Stomach (tissue), 8 donors: ENCODE measurements at regions not wholly inside any gene's neighbourhood (a gene's known extent, or its start where the extent isn't known, plus 50 kb on each side); places are given as distances from the start of the nearest gene placed in this dataset.

Source experiments
- DNase-seq, 2 donors: peaks; one replicate each; pipeline versions ENCODE4 v3.0.0 to v3.0.0-alpha.2; 2013 to 2019
- H3K27ac ChIP-seq, 5 donors: fragments of 200-600 bp in 4 of 5; sonication (generic) in 4 of 5; one replicate each; pipeline ENCODE4 v1.5.1; 2013 to 2019; ENCODE audit warnings: mild to moderate bottlenecking in 1 of 5, moderate library complexity in 1 of 5
- H3K27me3 ChIP-seq, 3 donors: fragments of 200-600 bp; sonication (generic); one replicate each; pipeline ENCODE4 v1.5.1; 2017 to 2019; ENCODE audit warnings: mixed run types in 1 of 3
- H3K36me3 ChIP-seq, 4 donors: fragments of 200-600 bp; sonication (generic); 1 replicate in 3 of 4; 2 replicates in 1 of 4; pipeline ENCODE4 v1.5.1; 2016 to 2019
- H3K4me1 ChIP-seq, 4 donors: fragments of 200-600 bp; sonication (generic); one replicate each; pipeline ENCODE4 v1.5.1; 2016 to 2019
- H3K4me3 ChIP-seq, 4 donors: fragments of 200-600 bp; sonication (generic) in 3 of 4; one replicate each; pipeline ENCODE4 v1.5.1; 2016 to 2019; ENCODE audit warnings: mild to moderate bottlenecking in 1 of 4
- H3K9me3 ChIP-seq, 4 donors: fragments of 200-600 bp; sonication (generic); one replicate each; pipeline ENCODE4 v1.5.1; 2016 to 2019
- EP300 ChIP-seq: sonication (generic); formaldehyde crosslinking; IDR thresholded peaks from one replicate; pipeline ENCODE4 v1.6.1; 2017; ENCODE audit warnings: antibody characterized with exemption
- POLR2A ChIP-seq, 4 donors: fragments of 450-650 bp; IDR thresholded peaks; one replicate each; pipeline ENCODE4 v1.6.1; 2016; ENCODE audit warnings: antibody characterized with exemption in 4 of 4, control low read depth in 2 of 4, mild to moderate bottlenecking in 1 of 4, moderate library complexity in 1 of 4
- POLR2AphosphoS5 ChIP-seq, 3 donors: sonication (generic); formaldehyde crosslinking; IDR thresholded peaks; one replicate each; pipeline ENCODE4 v1.6.1; 2016; ENCODE audit warnings: antibody characterized with exemption in 3 of 3
- WGBS, 5 donors: extraction: QIAGEN DNeasy Blood & Tissue Kit in 3 of 5; methylation state at CpG; one replicate each; pipeline versions ENCODE4 v1.1.5 to v1.1.7; 2013 to 2018; 5-methylcytosine and 5-hydroxymethylcytosine counted together
- intact Hi-C: fragments of 100-400 bp; cut with DNase I; formaldehyde crosslinking; loops from one replicate; pipeline ENCODE4 v1.15.1; 2023; ENCODE audit warnings: low total_unique reads
- TF ChIP-seq, protein P1 (sequence below), 7 experiments: fragments of 450-650 bp in 4 of 7; fragments of 200-600 bp in 3 of 7; sonication (generic) in 3 of 7; IDR thresholded peaks; one replicate each; pipeline ENCODE4 v1.5.1; 2016 to 2019; ENCODE audit warnings: antibody characterized with exemption in 7 of 7, control low read depth in 2 of 7, mild to moderate bottlenecking in 1 of 7
- donor health status: healthy with polysubstance abuse.
- donor health status: Bipolar disorder and iron deficiency.
- donor health status: healthy.

DNA sequence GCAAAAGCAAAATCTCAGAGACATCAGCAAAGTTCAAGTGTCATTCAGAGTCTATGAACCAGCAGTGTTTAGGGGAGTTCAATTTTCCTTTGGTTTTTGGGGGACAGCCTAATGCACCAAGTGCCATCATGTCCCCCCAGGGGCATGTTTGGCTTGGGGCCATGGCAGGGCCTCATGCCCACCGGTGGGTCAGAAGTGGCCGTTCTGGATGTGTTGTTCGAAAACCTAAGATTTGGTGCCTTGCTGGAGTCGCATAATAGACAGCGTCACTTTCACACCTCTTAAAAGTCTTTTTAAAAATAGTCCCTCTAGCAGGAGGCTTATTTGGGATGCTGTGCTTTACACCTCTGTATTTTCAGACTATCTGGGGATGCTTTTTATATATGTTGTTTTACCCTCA lies 250.1 kb downstream of the ZNF536 start:
- Histone ChIP-seq H3K27ac (no peak overlapping the region), H3K27me3 (peaks cover 0 to 9% (median 0%) of the 10 kb centered on the region in 3 donors), H3K4me1 (no peaks in the 10 kb centered on the region), H3K36me3 (no peaks in the 10 kb centered on the region), H3K9me3 (peaks cover 4 to 19% (median 15%) of the 10 kb centered on the region in 4 donors), H3K4me3 (no peak overlapping the region)
- TF ChIP-seq POLR2AphosphoS5 (IDR thresholded peaks at IDR 0.05) (no peak), POLR2A (IDR thresholded peaks at IDR 0.05) (no peak), EP300 (no peak)
- TF ChIP-seq, protein P1, sequence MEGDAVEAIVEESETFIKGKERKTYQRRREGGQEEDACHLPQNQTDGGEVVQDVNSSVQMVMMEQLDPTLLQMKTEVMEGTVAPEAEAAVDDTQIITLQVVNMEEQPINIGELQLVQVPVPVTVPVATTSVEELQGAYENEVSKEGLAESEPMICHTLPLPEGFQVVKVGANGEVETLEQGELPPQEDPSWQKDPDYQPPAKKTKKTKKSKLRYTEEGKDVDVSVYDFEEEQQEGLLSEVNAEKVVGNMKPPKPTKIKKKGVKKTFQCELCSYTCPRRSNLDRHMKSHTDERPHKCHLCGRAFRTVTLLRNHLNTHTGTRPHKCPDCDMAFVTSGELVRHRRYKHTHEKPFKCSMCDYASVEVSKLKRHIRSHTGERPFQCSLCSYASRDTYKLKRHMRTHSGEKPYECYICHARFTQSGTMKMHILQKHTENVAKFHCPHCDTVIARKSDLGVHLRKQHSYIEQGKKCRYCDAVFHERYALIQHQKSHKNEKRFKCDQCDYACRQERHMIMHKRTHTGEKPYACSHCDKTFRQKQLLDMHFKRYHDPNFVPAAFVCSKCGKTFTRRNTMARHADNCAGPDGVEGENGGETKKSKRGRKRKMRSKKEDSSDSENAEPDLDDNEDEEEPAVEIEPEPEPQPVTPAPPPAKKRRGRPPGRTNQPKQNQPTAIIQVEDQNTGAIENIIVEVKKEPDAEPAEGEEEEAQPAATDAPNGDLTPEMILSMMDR (IDR thresholded peaks at IDR 0.05), result no peak
- intact Hi-C loops, result no loop called here
- no peak for DNase-seq
- WGBS, 5 donors, result 93 to 97% (median 95%) methylated on average over 5 of the region's 5 CpGs

DNA sequence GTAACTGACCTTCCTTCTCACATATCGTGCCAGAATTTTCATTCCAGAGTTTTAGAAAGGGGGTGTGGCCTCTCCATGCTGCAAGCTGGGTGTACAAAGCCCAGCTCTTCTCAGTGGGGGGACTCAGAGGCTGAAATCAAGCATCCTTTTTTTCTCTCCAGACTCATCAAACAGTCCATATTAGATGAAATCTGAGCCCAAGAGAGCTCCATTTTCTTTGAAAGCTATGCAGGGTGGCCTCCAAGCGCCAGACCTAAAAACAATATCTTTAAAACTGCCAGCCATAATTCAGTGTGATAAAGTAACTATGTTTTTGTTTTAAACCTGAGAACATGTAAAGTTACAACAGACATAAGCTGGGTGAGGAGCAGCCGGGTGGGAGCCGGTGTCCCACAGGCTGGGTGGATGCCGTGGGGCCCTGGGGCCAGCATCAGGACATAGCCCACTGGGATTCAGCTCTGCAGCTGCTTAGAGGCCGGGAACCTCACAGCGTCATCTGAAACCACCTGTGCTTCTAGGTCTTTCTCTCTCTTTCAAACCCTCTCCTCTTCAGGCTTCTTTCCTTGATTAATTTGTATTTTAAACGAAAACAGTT lies 249.2 kb downstream of the ZNF536 start:
- 66 to 76% (median 75%) methylated on average over 8 of the region's 8 CpGs for WGBS, 5 donors
- Histone ChIP-seq H3K9me3 (peaks cover 4 to 19% (median 15%) of the 10 kb centered on the region in 4 donors), H3K4me1 (no peaks in the 10 kb centered on the region), H3K4me3 (no peak overlapping the region), H3K27ac (no peak overlapping the region), H3K36me3 (no peaks in the 10 kb centered on the region), H3K27me3 (peaks cover 0 to 5% (median 0%) of the 10 kb centered on the region in 3 donors)
- intact Hi-C loops, result no loop called here
- TF ChIP-seq, protein P1 (IDR thresholded peaks at IDR 0.05), result no peak
- TF ChIP-seq POLR2AphosphoS5 (IDR thresholded peaks at IDR 0.05) (no peak), POLR2A (IDR thresholded peaks at IDR 0.05) (no peak), EP300 (no peak)
- DNase-seq, result no peak

DNA sequence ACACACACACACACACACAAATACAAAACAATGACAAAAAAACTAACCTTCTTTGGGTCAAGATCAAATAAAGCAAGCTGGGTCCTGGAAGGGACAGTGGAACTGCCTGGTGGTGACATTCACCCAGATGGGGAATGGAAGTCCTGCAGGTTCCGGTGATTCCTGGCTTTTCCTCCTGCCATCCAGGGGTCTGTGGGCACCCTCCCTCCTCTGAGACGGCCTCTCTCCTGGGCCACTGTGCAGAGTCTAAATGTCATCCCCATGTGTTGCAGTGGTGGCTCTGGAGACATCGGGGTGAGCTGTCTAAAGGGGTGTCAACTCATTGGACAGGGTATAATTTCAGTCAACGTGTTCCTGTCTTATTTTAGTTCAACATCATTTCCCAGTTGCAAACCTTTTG lies 248.2 kb downstream of the ZNF536 start:
- Histone ChIP-seq H3K4me3 (no peak overlapping the region), H3K27me3 (no peaks in the 10 kb centered on the region), H3K36me3 (no peaks in the 10 kb centered on the region), H3K27ac (no peak overlapping the region), H3K9me3 (peaks cover 4 to 19% (median 15%) of the 10 kb centered on the region in 4 donors), H3K4me1 (no peaks in the 10 kb centered on the region)
- intact Hi-C loops, result no loop called here
- TF ChIP-seq, protein P1 (IDR thresholded peaks at IDR 0.05), result no peak
- TF ChIP-seq POLR2A (IDR thresholded peaks at IDR 0.05) (no peak), EP300 (no peak), POLR2AphosphoS5 (IDR thresholded peaks at IDR 0.05) (no peak)
- DNase-seq, result no peak
- 79 to 86% (median 81%) methylated on average over 4 of the region's 4 CpGs for whole genome bisulfite sequencing, 5 donors

DNA sequence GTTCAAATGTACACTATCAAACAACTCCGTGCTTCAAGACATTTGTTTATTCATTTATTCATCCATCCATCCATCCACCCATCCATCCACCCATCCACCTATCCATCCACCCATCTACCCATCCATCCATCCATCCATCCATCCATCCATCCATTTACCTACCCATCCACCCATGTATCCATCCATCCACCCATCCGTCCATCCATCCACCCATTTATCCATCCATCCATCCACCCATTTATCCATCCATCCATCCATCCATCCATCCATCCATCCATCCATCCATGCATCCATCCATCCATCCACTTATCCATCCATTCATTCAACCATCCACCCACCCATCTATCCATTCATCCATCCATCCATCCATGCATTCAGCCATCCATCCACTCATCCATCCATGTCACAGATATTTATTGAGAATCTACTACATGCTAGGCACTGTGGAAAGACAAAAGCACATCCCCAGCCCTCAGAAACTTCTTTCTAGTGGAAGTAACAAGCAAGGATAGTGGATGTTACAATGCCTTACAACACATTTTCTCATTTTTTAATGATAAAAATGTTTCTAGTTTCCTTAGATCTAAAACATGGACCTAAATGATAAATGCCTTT lies 237.6 kb downstream of the ZNF536 start:
- 79 to 93% (median 86%) methylated on average over 2 of the region's 2 CpGs for WGBS, 5 donors
- no peak for DNase-seq
- Histone ChIP-seq H3K4me3 (no peak overlapping the region), H3K27me3 (no peaks in the 10 kb centered on the region), H3K27ac (no peak overlapping the region), H3K9me3 (no peaks in the 10 kb centered on the region), H3K4me1 (no peaks in the 10 kb centered on the region), H3K36me3 (no peaks in the 10 kb centered on the region)
- no peak for TF ChIP-seq EP300
- no peak for TF ChIP-seq POLR2A (IDR thresholded peaks at IDR 0.05)
- no peak for TF ChIP-seq POLR2AphosphoS5 (IDR thresholded peaks at IDR 0.05)
- TF ChIP-seq, protein P1 (IDR thresholded peaks at IDR 0.05), result no peak
- intact Hi-C loops, result no loop called here
